SIG-M5 (cell line): ENCODE measurements at regions not wholly inside any gene's neighbourhood (a gene's known extent, or its start where the extent isn't known, plus 50 kb on each side); places are given as distances from the start of the nearest gene placed in this dataset.
"Not testable (repeated sequence)": the region's sequence is repeated elsewhere in the genome, so short reads cannot be mapped to it uniquely, and the experiment has no call there.

ENCODE experiments used
- DNase-seq: peaks from one replicate; lab custom pipeline; 2025; lab: John Stamatoyannopoulos, UW

DNA sequence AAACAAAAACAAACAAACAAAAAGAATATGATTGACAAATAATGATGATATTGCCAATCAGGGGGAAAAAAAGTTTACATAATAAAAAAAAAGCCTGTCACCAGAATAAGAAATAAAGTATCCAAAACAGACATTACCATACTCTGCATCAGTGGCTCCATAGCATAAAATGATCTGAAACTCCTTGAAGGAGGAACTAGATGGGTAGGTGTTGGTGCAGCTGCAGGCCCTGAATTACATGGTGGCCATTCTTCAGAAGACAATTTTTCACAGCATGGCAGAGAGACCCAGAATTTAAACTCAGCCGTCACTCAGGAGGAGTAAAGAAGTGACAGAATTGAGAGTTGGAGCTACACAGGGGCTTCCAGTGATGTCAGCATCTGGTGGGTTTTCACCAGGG, 60.2 kb downstream of the GLUL start:
- DNase-seq: no peak

DNA sequence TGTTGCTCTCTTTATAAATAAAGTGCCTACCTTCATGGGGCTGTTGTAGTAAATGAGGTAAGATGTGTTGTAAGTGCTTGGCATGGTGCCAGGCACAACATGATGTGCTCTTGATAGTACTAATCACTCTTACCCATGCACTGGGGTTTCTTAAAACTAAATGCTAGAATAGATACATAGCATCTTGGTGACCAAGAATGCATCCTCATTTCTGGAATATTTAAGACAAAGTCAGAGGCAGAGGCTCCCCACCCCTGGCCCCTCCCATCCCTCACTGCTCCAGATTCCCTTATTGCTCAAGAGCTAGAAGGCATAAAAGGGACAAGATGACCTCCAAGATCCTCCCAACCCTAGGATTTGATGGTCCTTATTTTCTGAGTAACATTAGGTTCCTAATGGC, 61.3 kb downstream of the GLUL start:
- DNase-seq: no peak

DNA sequence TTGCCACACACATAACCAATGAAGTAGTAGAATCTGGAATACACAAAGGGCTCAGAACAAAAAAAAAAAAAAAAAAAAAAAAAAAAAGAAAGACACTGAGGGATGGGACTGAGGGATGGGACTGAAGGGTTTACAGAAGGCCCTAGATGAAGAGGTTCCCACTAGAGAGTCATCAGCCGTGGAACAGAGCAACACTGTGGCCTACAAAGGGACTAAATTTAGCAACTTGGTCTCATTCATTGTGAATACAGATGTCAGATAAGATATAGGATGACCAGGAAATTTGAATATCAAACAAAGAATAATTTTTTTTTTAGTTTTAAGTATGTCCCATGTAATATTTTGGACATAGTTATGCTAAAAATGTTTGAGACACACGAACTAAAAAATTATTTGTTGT, 62.1 kb downstream of the GLUL start:
- no peak for DNase-seq

GRCh38 chr1:182328591-182328990, 63.0 kb downstream of the GLUL start:
- no peak for DNase-seq

GRCh38 chr1:182325339-182325738, 66.3 kb downstream of the GLUL start:
- no peak for DNase-seq

DNA sequence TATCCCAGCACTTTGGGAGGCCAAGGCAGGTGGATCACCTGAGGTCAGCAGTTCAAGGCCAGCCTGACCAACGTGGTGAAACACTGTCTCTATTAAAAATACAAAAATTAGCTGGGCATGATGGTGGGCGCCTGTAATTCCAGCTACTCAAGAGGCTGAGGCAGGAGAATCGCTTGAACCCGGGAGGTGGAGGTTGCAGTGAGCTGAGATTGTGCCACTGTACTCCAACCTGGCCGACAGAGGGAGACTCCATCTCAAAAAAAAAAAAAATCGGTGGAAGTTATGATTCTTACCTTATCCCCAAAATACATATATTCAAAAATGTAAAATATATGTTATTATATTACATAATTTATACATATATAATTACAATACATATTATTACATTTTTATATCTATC, 70.1 kb downstream of the GLUL start:
- DNase-seq: not testable (repeated sequence)

GRCh38 chr1:182317611-182318161, 73.9 kb downstream of the GLUL start:
- DNase-seq: no peak

GRCh38 chr1:182316454-182316853, 75.1 kb downstream of the GLUL start:
- DNase-seq: not testable (repeated sequence)

DNA sequence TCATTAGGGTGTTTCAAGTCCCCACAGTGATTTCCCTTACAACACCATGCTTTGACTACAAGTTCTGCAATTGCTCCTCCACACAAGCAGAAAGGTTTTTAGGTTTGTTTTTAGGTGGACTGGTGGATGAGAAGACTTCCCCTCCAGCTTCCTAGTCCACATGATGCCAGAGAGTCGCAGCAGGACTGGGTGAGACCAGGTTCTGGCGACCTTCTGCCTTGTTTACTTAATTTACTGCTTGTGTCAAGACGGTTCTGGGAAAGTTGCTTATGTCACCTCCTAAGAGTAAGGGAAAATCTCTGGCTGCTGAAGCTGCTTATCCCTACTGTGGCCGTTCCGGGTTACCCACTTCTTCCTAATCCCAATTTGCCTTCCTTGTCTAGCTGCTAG, 76.4 kb downstream of the GLUL start:
- no peak for DNase-seq

DNA sequence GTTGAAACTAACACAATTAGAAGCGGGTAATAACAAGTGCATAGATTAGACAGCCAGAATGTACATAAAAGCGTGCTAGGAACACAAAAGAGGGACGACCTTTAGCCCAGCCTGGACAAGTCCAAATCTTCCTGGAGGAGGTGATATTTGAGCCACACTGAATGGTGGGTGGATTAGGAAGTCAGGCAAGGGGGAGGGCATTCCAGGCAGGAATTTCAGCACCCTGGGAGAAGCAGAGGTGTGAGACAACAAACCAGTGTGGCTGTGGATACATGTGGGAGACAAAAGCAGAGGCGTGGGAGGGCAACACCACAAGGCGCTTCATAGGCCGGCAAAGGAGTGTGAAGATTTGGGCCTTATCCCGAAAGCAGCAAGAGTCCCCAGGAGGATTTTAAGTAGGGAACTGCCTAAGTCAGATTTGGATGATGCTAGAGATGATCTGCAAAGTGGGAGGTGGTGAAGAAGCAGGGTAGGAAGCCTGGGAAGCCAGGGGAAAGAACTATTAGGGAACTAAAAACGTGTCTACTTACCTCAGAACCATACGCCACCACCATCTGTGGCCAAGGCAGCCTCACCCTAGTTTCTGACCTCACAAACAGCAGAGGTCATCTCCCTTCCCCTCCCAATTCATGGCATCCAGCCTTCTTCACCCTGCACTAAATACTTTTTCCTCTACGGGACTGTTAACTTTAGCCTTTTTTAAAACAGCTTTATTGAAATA, 81.8 kb downstream of the GLUL start:
- no peak for DNase-seq

DNA sequence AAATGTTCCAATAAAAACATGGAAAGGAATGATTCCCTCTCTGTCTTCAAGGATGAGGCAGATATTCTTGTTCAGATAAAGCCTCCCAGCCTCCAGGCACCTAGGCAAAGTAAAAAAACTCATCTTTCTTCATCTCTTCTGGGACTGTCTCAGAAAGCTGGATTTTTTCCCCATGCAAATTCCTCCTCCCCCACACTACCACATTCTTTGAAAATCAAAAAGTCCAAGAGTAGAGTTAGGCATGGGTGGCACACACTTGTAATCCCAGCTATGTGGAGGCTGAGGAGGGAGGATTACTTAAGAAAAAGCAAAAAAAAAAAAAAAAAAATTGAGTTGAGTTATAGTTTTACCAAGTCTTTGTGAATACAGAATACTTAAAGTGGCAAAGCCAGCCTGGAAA, 82.8 kb downstream of the GLUL start:
- no peak for DNase-seq

- DNase-seq: not testable (repeated sequence)
Observed at GRCh38 chr1:182307486-182307885, 84.1 kb downstream of the GLUL start.

DNA sequence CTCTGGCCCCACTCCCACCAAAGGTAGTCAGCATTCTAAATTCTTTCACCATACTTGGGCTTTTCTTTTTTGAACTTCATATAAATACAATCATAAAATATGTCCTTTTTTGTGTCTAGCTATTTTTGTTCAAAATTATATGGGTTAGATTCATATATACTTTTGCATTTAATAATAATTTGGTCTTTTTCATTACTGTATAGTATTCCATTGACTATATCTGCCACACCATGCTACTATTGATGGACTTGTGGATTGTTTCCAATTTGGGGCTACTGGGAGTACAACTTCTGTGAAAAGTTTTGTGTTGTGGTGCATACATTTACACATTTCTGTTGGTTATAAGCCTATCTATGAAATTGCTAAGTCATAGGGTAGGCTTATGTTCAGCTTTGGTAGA, 85.7 kb downstream of the GLUL start:
- DNase-seq: no peak

GRCh38 chr1:182304627-182305026, 87.0 kb downstream of the GLUL start:
- DNase-seq: no peak

DNA sequence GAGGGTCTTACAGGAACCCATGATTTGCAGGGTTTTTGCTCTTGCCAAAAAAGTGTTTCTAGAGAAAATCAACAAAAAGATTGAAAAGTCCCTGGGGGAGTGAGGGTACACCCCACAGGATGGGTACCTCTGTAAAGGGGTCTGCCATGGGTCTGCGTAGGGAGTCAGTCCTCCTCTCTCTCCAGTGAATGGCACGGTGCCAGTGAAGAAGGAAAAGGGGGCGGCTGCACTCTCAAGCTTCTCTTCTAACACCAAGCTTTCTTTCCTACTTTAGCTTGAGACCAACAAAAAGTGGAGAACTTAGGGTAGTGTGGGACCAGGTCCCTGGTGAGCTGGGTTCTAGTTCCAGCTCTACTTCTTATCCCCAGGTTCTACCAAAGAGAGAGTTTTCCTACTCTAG, 87.4 kb downstream of the GLUL start:
- DNase-seq: no peak

DNA sequence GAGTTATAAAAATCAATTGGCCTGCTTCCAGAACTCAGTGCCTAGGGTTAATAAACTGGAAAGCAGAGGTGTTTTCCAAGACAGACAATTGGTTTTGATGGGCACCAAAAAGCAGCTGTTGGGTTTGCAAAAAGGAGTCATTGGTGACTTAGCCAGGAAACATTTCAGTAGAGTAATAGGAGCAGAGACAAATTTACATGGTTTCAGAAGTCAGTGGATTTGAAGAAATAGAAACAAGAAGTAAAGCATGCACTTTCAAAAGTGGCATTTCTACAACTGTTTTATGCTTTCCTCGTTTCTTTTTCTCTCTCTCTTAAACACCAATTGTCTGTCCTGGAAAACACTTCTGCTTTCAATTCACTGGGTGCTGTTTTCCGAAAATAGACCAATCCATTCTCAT, 87.8 kb downstream of the GLUL start:
- no peak for DNase-seq

DNA sequence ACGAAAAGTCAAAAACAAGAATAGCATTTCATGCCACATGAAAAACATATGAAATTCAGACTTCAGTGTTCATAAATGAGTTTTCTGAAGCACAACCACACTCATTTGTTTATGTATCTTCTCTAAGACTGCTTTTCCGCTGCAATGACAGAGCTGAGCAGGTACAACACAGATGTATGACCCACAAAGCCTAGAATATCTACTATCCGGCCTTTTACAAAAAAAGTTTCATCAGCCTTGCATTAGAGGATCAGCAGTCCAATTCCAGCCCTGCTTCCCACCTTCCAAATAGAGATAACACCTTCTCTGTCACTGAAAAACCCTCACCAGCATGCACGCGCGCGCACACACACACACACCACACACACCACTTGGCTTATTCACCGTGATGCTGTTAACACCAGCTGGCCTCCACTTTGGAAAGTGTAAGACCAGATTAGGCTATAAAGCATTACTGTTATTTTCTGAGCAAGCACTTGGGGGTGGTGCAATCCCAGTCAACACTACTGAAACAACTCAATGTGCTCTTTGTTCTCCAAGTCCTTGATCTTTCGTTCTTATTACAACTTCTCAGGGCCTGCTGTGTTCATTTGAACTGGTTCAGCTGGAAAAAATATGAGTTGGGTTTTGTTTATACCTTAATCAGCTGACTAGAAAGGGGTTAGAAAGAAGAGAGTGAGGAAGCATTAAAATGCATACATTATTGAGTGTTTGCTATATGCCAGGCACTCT, 90.0 kb downstream of the GLUL start:
- no peak for DNase-seq

DNA sequence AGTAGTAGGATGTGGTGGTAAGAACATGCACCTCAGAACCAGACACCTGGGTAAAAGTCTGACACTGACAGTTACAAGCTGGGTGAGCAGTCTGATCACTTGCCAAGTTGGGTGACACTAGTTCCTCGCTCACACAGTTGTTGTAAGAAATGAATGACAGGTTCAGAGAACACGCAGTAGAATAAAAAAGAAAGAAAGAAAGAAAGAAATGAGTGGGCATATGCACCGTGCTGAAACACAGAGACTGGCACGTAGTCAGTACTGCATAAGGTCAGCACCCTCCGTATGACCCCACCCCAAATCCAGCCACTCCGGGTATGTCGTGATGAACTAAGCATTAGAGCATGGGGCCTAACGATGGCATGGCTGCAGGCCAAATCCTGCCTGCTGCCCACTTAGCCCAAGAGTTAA, 90.6 kb downstream of the GLUL start:
- DNase-seq: no peak

DNA sequence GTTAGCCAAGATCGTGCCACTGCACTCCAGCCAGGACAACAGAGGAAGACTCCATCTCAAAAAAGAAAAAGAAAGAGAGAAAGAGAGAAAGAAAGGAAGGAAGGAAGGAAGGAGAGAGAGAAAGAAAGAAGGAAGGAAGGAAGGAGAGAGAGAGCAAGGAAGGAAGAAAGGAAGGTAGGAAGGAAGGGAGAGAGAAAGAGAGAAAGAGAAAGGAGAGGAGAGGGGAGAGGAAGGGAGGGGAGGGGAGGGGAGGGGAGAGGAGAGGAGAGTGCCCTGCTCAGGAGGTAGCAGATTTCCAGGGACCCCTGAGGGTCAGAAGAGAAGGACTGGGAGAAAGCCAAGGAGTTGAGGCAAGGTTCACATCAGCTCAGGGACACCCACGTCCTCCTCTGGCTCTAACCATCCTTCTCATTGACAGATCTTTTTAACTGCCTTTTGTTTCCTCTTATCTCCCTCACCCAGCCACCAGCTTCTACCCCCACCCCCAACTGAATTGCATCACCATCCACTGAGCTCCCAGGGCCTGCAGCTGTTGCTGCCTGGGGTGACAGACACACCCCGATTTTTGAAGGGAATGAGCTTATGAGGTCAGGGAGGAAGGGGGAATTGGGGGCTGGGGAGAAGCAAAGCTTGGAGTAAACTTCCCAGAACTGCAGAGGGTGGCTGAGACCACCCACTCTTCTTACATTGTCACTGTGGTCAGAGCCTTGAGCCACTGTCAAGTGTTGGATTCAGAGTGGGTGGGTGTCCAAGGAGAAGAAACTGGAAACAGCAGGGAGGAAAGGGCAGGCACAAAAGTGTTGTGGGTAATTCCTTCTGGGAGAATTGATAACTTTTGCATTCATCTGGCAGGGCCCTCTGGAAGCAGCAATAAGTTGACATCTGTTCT, 91.6 kb downstream of the GLUL start:
- peak; percentile 72 for DNase-seq

- DNase-seq: not testable (repeated sequence)
Observed at GRCh38 chr1:182299054-182299727, 92.4 kb downstream of the GLUL start.

DNA sequence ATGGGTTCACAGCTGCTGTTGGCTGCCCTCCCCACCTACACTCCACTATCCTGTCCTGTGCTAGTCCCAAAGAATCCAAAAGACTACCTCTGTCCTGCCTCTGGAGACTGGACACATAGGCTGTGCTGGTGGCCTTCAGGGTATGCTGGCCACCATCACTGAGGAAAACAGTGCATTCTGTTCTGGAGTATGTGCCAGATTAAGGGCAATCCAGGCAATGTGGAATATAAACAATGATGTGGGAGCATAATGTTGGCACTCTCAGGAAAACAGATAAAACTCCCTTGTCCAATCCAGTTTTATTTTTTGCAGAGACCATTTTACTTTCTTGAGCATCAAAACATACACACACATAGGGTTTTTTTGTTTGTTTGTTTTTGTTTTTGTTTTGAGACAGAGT, 94.3 kb downstream of the GLUL start:
- no peak for DNase-seq

- DNase-seq: no peak
Observed at GRCh38 chr1:182295697-182296096, 95.9 kb downstream of the GLUL start.
